WERI-Rb-1 (cell line): ENCODE measurements at regions not wholly inside any gene's neighbourhood (a gene's known extent, or its start where the extent isn't known, plus 50 kb on each side); places are given as distances from the start of the nearest gene placed in this dataset.

Experiments used
- DNase-seq: peaks from one replicate; pipeline ENCODE4 v3.0.0-alpha.2; 2020
- H3K27ac ChIP-seq: fragments of 250-450 bp; sonication (Bioruptor Pico); 2 replicates; pipeline ENCODE4 v1.5.1; 2020; ENCODE audit warnings: mild to moderate bottlenecking, moderate library complexity
- H3K27me3 ChIP-seq: fragments of 250-450 bp; sonication (Bioruptor Pico); 2 replicates; pipeline ENCODE4 v1.5.1; 2021; ENCODE audit warnings: mild to moderate bottlenecking, low read depth, moderate library complexity; ENCODE audit not compliant: insufficient read depth, severe bottlenecking
- H3K36me3 ChIP-seq: fragments of 250-450 bp; sonication (Bioruptor Pico); 2 replicates; pipeline ENCODE4 v1.5.1; 2020; ENCODE audit warnings: mild to moderate bottlenecking, moderate library complexity
- H3K4me3 ChIP-seq: 2 replicates; pipeline ENCODE4 v1.5.1; 2011; ENCODE audit warnings: low read depth, mild to moderate bottlenecking, control low read depth, low read length
- H3K9me3 ChIP-seq: fragments of 250-450 bp; sonication (Bioruptor Pico); 2 replicates; pipeline ENCODE4 v1.5.1; 2021; ENCODE audit warnings: mild to moderate bottlenecking, moderate library complexity; ENCODE audit not compliant: severe bottlenecking
- CTCF ChIP-seq: IDR thresholded peaks from 2 replicates; pipeline ENCODE4 v1.5.1; 2011; ENCODE audit warnings: low read depth, mild to moderate bottlenecking, control low read depth, inconsistent platforms, low read length

GRCh38 chr9:77099388-77099787 is 77.9 kb upstream of the VPS13A start:
- Histone ChIP-seq H3K27ac (no peak overlapping the region), H3K27me3 (no peaks in the 10 kb centered on the region), H3K4me3 (no peak overlapping the region), H3K9me3 (peaks cover 2% of the 10 kb centered on the region), H3K36me3 (no peaks in the 10 kb centered on the region)
- DNase-seq: peak; percentile 8
- no peak for TF ChIP-seq CTCF

- Histone ChIP-seq H3K4me3 (no peak overlapping the region), H3K27me3 (no peaks in the 10 kb centered on the region), H3K27ac (no peak overlapping the region), H3K36me3 (no peaks in the 10 kb centered on the region), H3K9me3 (no peaks in the 10 kb centered on the region)
- TF ChIP-seq CTCF: no peak
- DNase-seq: no peak
Observed at GRCh38 chr9:77111408-77111807, 65.9 kb upstream of the VPS13A start.

- no peaks in the 10 kb centered on the region for H3K27me3 ChIP-seq
- H3K27ac ChIP-seq: no peak overlapping the region
- DNase-seq: no peak
- H3K4me3 ChIP-seq: no peak overlapping the region
- no peak for TF ChIP-seq CTCF
- H3K36me3 ChIP-seq: no peaks in the 10 kb centered on the region
- no peaks in the 10 kb centered on the region for H3K9me3 ChIP-seq
Observed at GRCh38 chr9:77125665-77126064, 51.7 kb upstream of the VPS13A start.

GRCh38 chr9:77127071-77127470 is 50.3 kb upstream of the VPS13A start:
- no peaks in the 10 kb centered on the region for H3K27me3 ChIP-seq
- TF ChIP-seq CTCF: no peak
- no peak overlapping the region for H3K27ac ChIP-seq
- H3K4me3 ChIP-seq: no peak overlapping the region
- H3K36me3 ChIP-seq: no peaks in the 10 kb centered on the region
- DNase-seq: no peak
- H3K9me3 ChIP-seq: no peaks in the 10 kb centered on the region
